SK-N-SH (cell line): ENCODE measurements at regions not wholly inside any gene's neighbourhood (a gene's known extent, or its start where the extent isn't known, plus 50 kb on each side); places are given as distances from the start of the nearest gene placed in this dataset.

Experiments used
- CTCF ChIA-PET: fragments of 300-600, 350-600 bp; formaldehyde crosslinking; extraction: SDS; loops from one replicate; lab custom pipeline; 2021; lab: Yijun Ruan, JAX
- POLR2A ChIA-PET: fragments of 350-600 bp; sonication (Branson Sonifier 250); formaldehyde crosslinking; extraction: SDS; loops from one replicate; lab custom pipeline; 2020; ENCODE audit warnings: antibody characterized with exemption, inconsistent platforms; lab: Yijun Ruan, JAX
- DNase-seq: peaks from one replicate; pipeline ENCODE4 v3.0.0; 2012
- H2AFZ ChIP-seq: fragments of 200-600 bp; sonication (generic); 2 replicates; pipeline ENCODE4 v1.8.1; 2016; ENCODE audit warnings: antibody characterized with exemption, mild to moderate bottlenecking, low read depth
- H3F3A ChIP-seq: fragments of 200-600 bp; sonication (generic); replicated peaks from 2 replicates; pipeline ENCODE3; 2016; ENCODE audit warnings: antibody characterized with exemption, mild to moderate bottlenecking; ENCODE audit not compliant: insufficient read depth
- H3K27ac ChIP-seq, 2 experiments: fragments of 200-500 bp in 1 of 2; fragments of 200-600 bp in 1 of 2; sonication (Bioruptor generic) in 1 of 2; sonication (generic), shearing (Covaris generic) in 1 of 2; 2 replicates each; pipeline versions ENCODE4 v1.5.1 to v1.6.1; 2014 to 2016; ENCODE audit warnings: low read depth in 2 of 2, inconsistent platforms in 1 of 2, low read length in 1 of 2, mild to moderate bottlenecking in 1 of 2, mixed read lengths in 1 of 2
- H3K27me3 ChIP-seq: fragments of 200-600 bp; sonication (generic), shearing (Covaris generic); 2 replicates; pipeline ENCODE4 v1.6.1; 2016; ENCODE audit warnings: mixed run types; ENCODE audit not compliant: insufficient read depth
- H3K36me3 ChIP-seq, 2 experiments: fragments of 200-500 bp in 1 of 2; fragments of 200-600 bp in 1 of 2; sonication (Bioruptor generic) in 1 of 2; sonication (generic) in 1 of 2; replicated peaks in 1 of 2; 2 replicates each; pipeline versions ENCODE3 to v1.5.1; 2014 to 2016; ENCODE audit warnings: low read length in 1 of 2, mild to moderate bottlenecking in 1 of 2; ENCODE audit not compliant: insufficient read depth in 2 of 2, control insufficient read depth in 1 of 2
- H3K4me1 ChIP-seq, 2 experiments: fragments of 200-500 bp in 1 of 2; fragments of 200-600 bp in 1 of 2; sonication (Bioruptor generic) in 1 of 2; sonication (generic), shearing (Covaris generic) in 1 of 2; 2 replicates each; pipeline versions ENCODE4 v1.5.1 to v1.6.1; 2014 to 2016; ENCODE audit warnings: low read depth in 1 of 2, low read length in 1 of 2, mixed run types in 1 of 2; ENCODE audit not compliant: insufficient read depth in 2 of 2, control insufficient read depth in 1 of 2
- H3K4me2 ChIP-seq: fragments of 200-600 bp; sonication (generic), shearing (Covaris generic); 2 replicates; pipeline ENCODE4 v1.6.1; 2017; ENCODE audit warnings: mixed run types
- H3K4me3 ChIP-seq, 2 experiments: fragments of 200-500 bp in 1 of 2; fragments of 200-600 bp in 1 of 2; sonication (Bioruptor generic) in 1 of 2; sonication (generic), shearing (Covaris generic) in 1 of 2; 2 replicates each; pipeline versions ENCODE4 v1.5.1 to v1.8.1; 2014 to 2016; ENCODE audit warnings: low read depth in 2 of 2, inconsistent platforms in 1 of 2, low read length in 1 of 2, mild to moderate bottlenecking in 1 of 2, mixed read lengths in 1 of 2, moderate library complexity in 1 of 2
- H3K79me2 ChIP-seq: fragments of 200-600 bp; sonication (generic); 2 replicates; pipeline ENCODE4 v1.8.1; 2017; ENCODE audit warnings: mild to moderate bottlenecking; ENCODE audit not compliant: insufficient read depth
- H3K9ac ChIP-seq: fragments of 200-600 bp; sonication (generic); 2 replicates; pipeline ENCODE4 v1.6.1; 2017; ENCODE audit warnings: mixed run types
- H3K9me2 ChIP-seq: fragments of 200-600 bp; sonication (generic); 2 replicates; pipeline ENCODE4 v1.6.1; 2017; ENCODE audit warnings: mixed run types
- H3K9me3 ChIP-seq: fragments of 200-600 bp; sonication (generic); 2 replicates; pipeline ENCODE4 v1.6.1; 2017; ENCODE audit warnings: mixed run types, mild to moderate bottlenecking, moderate library complexity
- H4K20me1 ChIP-seq: fragments of 200-600 bp; sonication (generic); 2 replicates; pipeline ENCODE4 v1.6.1; 2017; ENCODE audit warnings: mild to moderate bottlenecking, mixed run types; ENCODE audit not compliant: insufficient read depth
- ELF1 ChIP-seq: IDR thresholded peaks from 2 replicates; pipeline ENCODE4 v1.4.0; 2012
- EP300 ChIP-seq, 2 experiments: IDR thresholded peaks; 2 replicates each; pipeline versions ENCODE4 v1.4.0 to v1.6.1; 2012; ENCODE audit warnings: borderline replicate concordance in 1 of 2, low read depth in 1 of 2, low read length in 1 of 2
- EZH2phosphoT487 ChIP-seq: fragments of 200-600 bp; sonication (generic); IDR thresholded peaks from 2 replicates; pipeline ENCODE4 v1.6.1; 2017; ENCODE audit warnings: low read depth, mixed run types, mild to moderate bottlenecking, antibody characterized with exemption, moderate library complexity, borderline replicate concordance
- FOSL2 ChIP-seq: IDR thresholded peaks from 2 replicates; pipeline ENCODE4 v1.4.0; 2012; ENCODE audit warnings: low read depth, mild to moderate bottlenecking, moderate library complexity, borderline replicate concordance
- FOXJ3 ChIP-seq: sonication (generic); formaldehyde crosslinking; IDR thresholded peaks from 2 replicates; pipeline ENCODE4 v1.5.1; 2020; ENCODE audit warnings: mild to moderate bottlenecking, missing genetic modification reagents
- FOXM1 ChIP-seq: IDR thresholded peaks from 2 replicates; pipeline ENCODE4 v1.4.0; 2012; ENCODE audit warnings: low read depth, mild to moderate bottlenecking
- GATA2 ChIP-seq: sonication (generic); formaldehyde crosslinking; IDR thresholded peaks from 2 replicates; pipeline ENCODE4 v1.5.0; 2020; ENCODE audit warnings: mild to moderate bottlenecking, missing genetic modification reagents
- MEF2A ChIP-seq: IDR thresholded peaks from 2 replicates; pipeline ENCODE4 v1.4.0; 2012; ENCODE audit warnings: low read depth, borderline replicate concordance
- MXI1 ChIP-seq: IDR thresholded peaks from 2 replicates; pipeline ENCODE4 v1.6.1; 2012; ENCODE audit warnings: mild to moderate bottlenecking, low read depth, low read length, improper control_type of control experiment
- POLR2AphosphoS5 ChIP-seq: IDR thresholded peaks from 2 replicates; pipeline ENCODE4 v1.6.1; 2012; ENCODE audit warnings: low read depth, low read length
- SIN3A ChIP-seq: IDR thresholded peaks from 2 replicates; pipeline ENCODE4 v1.6.1; 2012; ENCODE audit warnings: low read depth, mild to moderate bottlenecking, low read length, moderate library complexity, borderline replicate concordance
- TCF12 ChIP-seq: IDR thresholded peaks from 2 replicates; pipeline ENCODE4 v1.4.0; 2012
- WGBS: methylation state at CpG from one replicate; pipeline ENCODE4 v1.1.6; 2017; ENCODE audit warnings: low lambda C conversion rate; 5-methylcytosine and 5-hydroxymethylcytosine counted together
- TF ChIP-seq, protein P1 (sequence below): fragments of 150-350 bp; IDR thresholded peaks from 2 replicates; pipeline ENCODE4 v1.6.1; 2017; ENCODE audit warnings: antibody characterized with exemption, low read length, low read depth, borderline replicate concordance
- TF ChIP-seq, protein P2 (sequence below): IDR thresholded peaks from 2 replicates; pipeline ENCODE4 v1.4.0; 2012; ENCODE audit warnings: low read depth, borderline replicate concordance
- TF ChIP-seq, protein P3 (sequence below): fragments of 200-600 bp; sonication (generic); IDR thresholded peaks from 2 replicates; pipeline ENCODE4 v1.6.1; 2017; ENCODE audit warnings: antibody characterized with exemption, mild to moderate bottlenecking, moderate library complexity
- TF ChIP-seq, protein P4 (sequence below): IDR thresholded peaks from 2 replicates; pipeline ENCODE4 v1.4.0; 2012; ENCODE audit warnings: low read depth, borderline replicate concordance
- TF ChIP-seq, protein P5 (sequence below): fragments of 150-350 bp; IDR thresholded peaks from 2 replicates; pipeline ENCODE4 v1.6.1; 2016; ENCODE audit warnings: mild to moderate bottlenecking, low read depth, low read length

DNA sequence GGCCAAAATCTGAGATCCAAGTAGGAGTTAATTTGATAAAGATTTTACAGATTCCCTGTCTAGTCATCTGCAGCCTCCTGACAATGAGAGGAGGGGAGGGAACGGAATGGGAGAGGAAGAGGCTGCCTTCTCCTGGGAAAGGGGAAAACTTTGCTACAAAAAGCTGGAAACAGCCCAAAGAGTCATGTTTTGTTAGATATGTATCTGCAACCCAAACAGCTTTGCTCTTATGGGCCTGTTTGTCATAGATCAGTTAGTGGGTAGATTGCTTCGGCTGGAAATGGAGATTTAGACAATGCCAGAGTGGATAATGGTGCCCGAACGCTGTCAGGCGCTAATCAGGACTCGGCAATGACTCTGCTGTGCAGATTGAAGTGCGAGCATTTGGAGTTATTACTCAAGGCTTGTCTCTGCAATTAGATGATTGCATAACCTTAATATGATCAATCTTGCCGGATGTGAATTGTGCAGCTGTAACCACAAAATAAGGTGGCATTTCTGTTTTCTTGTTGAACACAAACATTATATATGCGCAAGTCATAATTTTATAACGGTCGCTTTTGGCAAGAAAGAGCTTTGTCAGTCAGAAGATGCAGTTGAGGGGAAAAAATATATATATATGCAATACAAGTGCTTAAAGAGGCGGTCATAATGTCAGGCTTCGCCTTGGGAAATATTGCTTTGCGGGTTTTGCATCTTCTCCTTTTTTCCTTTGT, 92.4 kb upstream of the MAFB start:
- DNase-seq, result peak; percentile 42

DNA sequence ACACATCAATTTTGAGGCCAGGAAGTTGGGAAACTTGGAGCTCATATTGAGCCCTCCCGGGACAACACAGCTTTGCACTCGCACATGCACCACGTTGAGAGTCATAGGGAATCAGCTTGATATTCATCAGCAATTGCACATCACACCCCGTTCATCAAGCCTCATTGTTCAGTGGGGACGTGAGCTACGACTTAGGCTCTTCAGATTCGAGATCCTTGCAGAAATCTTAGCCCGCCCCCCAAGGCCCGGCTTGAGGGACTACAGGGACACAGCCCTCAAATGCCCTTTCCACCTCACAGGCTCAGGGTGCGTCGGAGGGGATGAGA, 93.0 kb upstream of the MAFB start:
- H3K9ac ChIP-seq, result no peak overlapping the region
- TF ChIP-seq, protein P1, sequence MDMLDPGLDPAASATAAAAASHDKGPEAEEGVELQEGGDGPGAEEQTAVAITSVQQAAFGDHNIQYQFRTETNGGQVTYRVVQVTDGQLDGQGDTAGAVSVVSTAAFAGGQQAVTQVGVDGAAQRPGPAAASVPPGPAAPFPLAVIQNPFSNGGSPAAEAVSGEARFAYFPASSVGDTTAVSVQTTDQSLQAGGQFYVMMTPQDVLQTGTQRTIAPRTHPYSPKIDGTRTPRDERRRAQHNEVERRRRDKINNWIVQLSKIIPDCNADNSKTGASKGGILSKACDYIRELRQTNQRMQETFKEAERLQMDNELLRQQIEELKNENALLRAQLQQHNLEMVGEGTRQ, result no peak
- TF ChIP-seq FOXJ3, result no peak
- TF ChIP-seq ELF1, result no peak
- TF ChIP-seq GATA2 (CRISPR knock-in tag), result no peak
- no peak for TF ChIP-seq FOXM1
- no peak for TF ChIP-seq MEF2A
- TF ChIP-seq, protein P2, sequence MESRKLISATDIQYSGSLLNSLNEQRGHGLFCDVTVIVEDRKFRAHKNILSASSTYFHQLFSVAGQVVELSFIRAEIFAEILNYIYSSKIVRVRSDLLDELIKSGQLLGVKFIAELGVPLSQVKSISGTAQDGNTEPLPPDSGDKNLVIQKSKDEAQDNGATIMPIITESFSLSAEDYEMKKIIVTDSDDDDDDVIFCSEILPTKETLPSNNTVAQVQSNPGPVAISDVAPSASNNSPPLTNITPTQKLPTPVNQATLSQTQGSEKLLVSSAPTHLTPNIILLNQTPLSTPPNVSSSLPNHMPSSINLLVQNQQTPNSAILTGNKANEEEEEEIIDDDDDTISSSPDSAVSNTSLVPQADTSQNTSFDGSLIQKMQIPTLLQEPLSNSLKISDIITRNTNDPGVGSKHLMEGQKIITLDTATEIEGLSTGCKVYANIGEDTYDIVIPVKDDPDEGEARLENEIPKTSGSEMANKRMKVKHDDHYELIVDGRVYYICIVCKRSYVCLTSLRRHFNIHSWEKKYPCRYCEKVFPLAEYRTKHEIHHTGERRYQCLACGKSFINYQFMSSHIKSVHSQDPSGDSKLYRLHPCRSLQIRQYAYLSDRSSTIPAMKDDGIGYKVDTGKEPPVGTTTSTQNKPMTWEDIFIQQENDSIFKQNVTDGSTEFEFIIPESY, result no peak
- no peak for TF ChIP-seq MXI1
- no peak for TF ChIP-seq SIN3A
- no peak for TF ChIP-seq POLR2AphosphoS5
- TF ChIP-seq EP300 (IDR thresholded peaks at IDR 0.05; ENCODE audit: borderline replicate concordance in 1 of 2, low read depth in 1 of 2, low read length in 1 of 2), result no peak
- TF ChIP-seq TCF12, result no peak
- TF ChIP-seq, protein P3, sequence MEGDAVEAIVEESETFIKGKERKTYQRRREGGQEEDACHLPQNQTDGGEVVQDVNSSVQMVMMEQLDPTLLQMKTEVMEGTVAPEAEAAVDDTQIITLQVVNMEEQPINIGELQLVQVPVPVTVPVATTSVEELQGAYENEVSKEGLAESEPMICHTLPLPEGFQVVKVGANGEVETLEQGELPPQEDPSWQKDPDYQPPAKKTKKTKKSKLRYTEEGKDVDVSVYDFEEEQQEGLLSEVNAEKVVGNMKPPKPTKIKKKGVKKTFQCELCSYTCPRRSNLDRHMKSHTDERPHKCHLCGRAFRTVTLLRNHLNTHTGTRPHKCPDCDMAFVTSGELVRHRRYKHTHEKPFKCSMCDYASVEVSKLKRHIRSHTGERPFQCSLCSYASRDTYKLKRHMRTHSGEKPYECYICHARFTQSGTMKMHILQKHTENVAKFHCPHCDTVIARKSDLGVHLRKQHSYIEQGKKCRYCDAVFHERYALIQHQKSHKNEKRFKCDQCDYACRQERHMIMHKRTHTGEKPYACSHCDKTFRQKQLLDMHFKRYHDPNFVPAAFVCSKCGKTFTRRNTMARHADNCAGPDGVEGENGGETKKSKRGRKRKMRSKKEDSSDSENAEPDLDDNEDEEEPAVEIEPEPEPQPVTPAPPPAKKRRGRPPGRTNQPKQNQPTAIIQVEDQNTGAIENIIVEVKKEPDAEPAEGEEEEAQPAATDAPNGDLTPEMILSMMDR, result no peak
- TF ChIP-seq, protein P4, sequence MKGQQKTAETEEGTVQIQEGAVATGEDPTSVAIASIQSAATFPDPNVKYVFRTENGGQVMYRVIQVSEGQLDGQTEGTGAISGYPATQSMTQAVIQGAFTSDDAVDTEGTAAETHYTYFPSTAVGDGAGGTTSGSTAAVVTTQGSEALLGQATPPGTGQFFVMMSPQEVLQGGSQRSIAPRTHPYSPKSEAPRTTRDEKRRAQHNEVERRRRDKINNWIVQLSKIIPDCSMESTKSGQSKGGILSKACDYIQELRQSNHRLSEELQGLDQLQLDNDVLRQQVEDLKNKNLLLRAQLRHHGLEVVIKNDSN, result no peak
- no peak for TF ChIP-seq FOSL2
- no peak overlapping the region for H3K4me3 ChIP-seq
- ChIA-PET POLR2A (no interaction called here), CTCF (interaction anchor here (0.7 to 2.0 kb wide), 4 partner anchors 10 to 180 kb away, joined by 3 to 6 read pairs (median 4); no protein-coding TSS in a partner anchor)
- no peaks in the 10 kb centered on the region for H3K27me3 ChIP-seq
- H3K4me2 ChIP-seq, result no peak overlapping the region
- no peaks in the 10 kb centered on the region for H3K36me3 ChIP-seq
- H3K9me3 ChIP-seq, result no peaks in the 10 kb centered on the region
- 59% methylated on average over 11 of the region's 11 CpGs for WGBS
- H3F3A ChIP-seq, result no peaks in the 10 kb centered on the region
- H3K79me2 ChIP-seq, result no peaks in the 10 kb centered on the region
- H3K4me1 ChIP-seq, result peaks cover 0 to 7% of the 10 kb centered on the region in 2 experiments; a peak in 1 of 4 replicates
- no peak overlapping the region for H2AFZ ChIP-seq
- no peak overlapping the region; a peak in 1 of 4 replicates for H3K27ac ChIP-seq
- H4K20me1 ChIP-seq, result no peaks in the 10 kb centered on the region
- no peak for DNase-seq
- no peaks in the 10 kb centered on the region for H3K9me2 ChIP-seq

More for the DNA sequence above, 92.4 kb upstream of the MAFB start:
- CTCF ChIA-PET, result interaction anchor here (0.6 to 2.0 kb wide), 6 partner anchors 10 to 652 kb away, joined by 3 to 6 read pairs (median 3); no protein-coding TSS in a partner anchor
- H3K4me1 ChIP-seq, result peaks cover 0 to 12% of the 10 kb centered on the region in 2 experiments; a peak in 1 of 4 replicates
- H3K4me2 ChIP-seq, result no peak overlapping the region
- H3K4me3 ChIP-seq, result no peak overlapping the region
- H2AFZ ChIP-seq, result no peak overlapping the region
- no peaks in the 10 kb centered on the region for H3K9me3 ChIP-seq
- H3K36me3 ChIP-seq, result no peaks in the 10 kb centered on the region
- 40% methylated on average over 11 of the region's 14 CpGs for WGBS
- H3K27me3 ChIP-seq, result no peaks in the 10 kb centered on the region
- H3K27ac ChIP-seq, result peak overlapping the region in 1 of 2 experiments; percentile 39; a peak in 1 of 4 replicates
- no peaks in the 10 kb centered on the region for H4K20me1 ChIP-seq
- TF ChIP-seq GATA2 (CRISPR knock-in tag) (peak; percentile 64), EZH2phosphoT487 (no peak), MEF2A (no peak), SIN3A (no peak)
- TF ChIP-seq, protein P5, sequence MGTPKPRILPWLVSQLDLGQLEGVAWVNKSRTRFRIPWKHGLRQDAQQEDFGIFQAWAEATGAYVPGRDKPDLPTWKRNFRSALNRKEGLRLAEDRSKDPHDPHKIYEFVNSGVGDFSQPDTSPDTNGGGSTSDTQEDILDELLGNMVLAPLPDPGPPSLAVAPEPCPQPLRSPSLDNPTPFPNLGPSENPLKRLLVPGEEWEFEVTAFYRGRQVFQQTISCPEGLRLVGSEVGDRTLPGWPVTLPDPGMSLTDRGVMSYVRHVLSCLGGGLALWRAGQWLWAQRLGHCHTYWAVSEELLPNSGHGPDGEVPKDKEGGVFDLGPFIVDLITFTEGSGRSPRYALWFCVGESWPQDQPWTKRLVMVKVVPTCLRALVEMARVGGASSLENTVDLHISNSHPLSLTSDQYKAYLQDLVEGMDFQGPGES, result no peak
- no peaks in the 10 kb centered on the region for H3K79me2 ChIP-seq
- no peak overlapping the region for H3K9ac ChIP-seq
- POLR2A ChIA-PET, result no interaction called here
- no peaks in the 10 kb centered on the region for H3K9me2 ChIP-seq
- H3F3A ChIP-seq, result no peaks in the 10 kb centered on the region
